Peyer's patch (tissue), 4 donors: ENCODE measurements at regions not wholly inside any gene's neighbourhood (a gene's known extent, or its start where the extent isn't known, plus 50 kb on each side); places are given as distances from the start of the nearest gene placed in this dataset.

ENCODE experiments used
- CTCF ChIP-seq, 6 experiments: fragments of 450-650 bp in 4 of 6; fragments of 200-600 bp in 2 of 6; sonication (generic) in 1 of 6; IDR thresholded peaks; one replicate each; pipeline ENCODE4 v1.5.1; 2017 to 2019; ENCODE audit warnings: antibody characterized with exemption in 6 of 6, mild to moderate bottlenecking in 3 of 6, moderate library complexity in 1 of 6
- POLR2A ChIP-seq, 2 donors: fragments of 450-650 bp; IDR thresholded peaks; one replicate each; pipeline ENCODE4 v1.5.1; 2017; ENCODE audit warnings: antibody characterized with exemption in 2 of 2, mild to moderate bottlenecking in 2 of 2, moderate library complexity in 2 of 2

- no peak for TF ChIP-seq CTCF (IDR thresholded peaks at IDR 0.05)
- no peak for TF ChIP-seq POLR2A (IDR thresholded peaks at IDR 0.05)
These were observed 118.8 kb downstream of the ADTRP start for GRCh38 chr6:11659757-11660156.
